Stimulated activated CD8-positive, alpha-beta memory T cell treated with anti-CD3 and anti-CD28 coated beads, Interleukin-15, amount 100 ng/mL, for 48 hours (primary cell): ENCODE measurements at regions not wholly inside any gene's neighbourhood (a gene's known extent, or its start where the extent isn't known, plus 50 kb on each side); places are given as distances from the start of the nearest gene placed in this dataset.
"Not testable (repeated sequence)": the region's sequence is repeated elsewhere in the genome, so short reads cannot be mapped to it uniquely, and the experiment has no call there.

ENCODE experiments used
- DNase-seq, 2 donors: peaks; one replicate each; pipeline ENCODE4 v3.0.0-alpha.2; 2020; ENCODE audit warnings: low read depth in 2 of 2

GRCh38 chr22:25417826-25418225 lies 146.6 kb upstream of the GRK3 start:
- not testable (repeated sequence) for DNase-seq

GRCh38 chr22:25419247-25420113 lies 145.0 kb upstream of the GRK3 start:
- DNase-seq = no peak

GRCh38 chr22:25420114-25420441 lies 144.4 kb upstream of the GRK3 start:
- not testable (repeated sequence) for DNase-seq

- DNase-seq = no peak
Observed at GRCh38 chr22:25420471-25420924, 144.0 kb upstream of the GRK3 start.

GRCh38 chr22:25420925-25421904 lies 143.3 kb upstream of the GRK3 start:
- no peak for DNase-seq

- not testable (repeated sequence) for DNase-seq
Observed at GRCh38 chr22:25426530-25427308, 137.8 kb upstream of the GRK3 start.

- not testable (repeated sequence) for DNase-seq
Observed at GRCh38 chr22:25431637-25432342, 132.7 kb upstream of the GRK3 start.

GRCh38 chr22:25433381-25433970 lies 131.0 kb upstream of the GRK3 start:
- DNase-seq = not testable (repeated sequence)

GRCh38 chr22:25437414-25438160 lies 126.9 kb upstream of the GRK3 start:
- DNase-seq = no peak

GRCh38 chr22:25447067-25447685 lies 117.3 kb upstream of the GRK3 start:
- no peak for DNase-seq

GRCh38 chr22:25447686-25448434 lies 116.6 kb upstream of the GRK3 start:
- peak; percentile 78 to 87 for DNase-seq

- DNase-seq = no peak
Observed at GRCh38 chr22:25448435-25449051, 115.9 kb upstream of the GRK3 start.

- no peak for DNase-seq
Observed at GRCh38 chr22:25449781-25450317, 114.6 kb upstream of the GRK3 start.

- no peak for DNase-seq
Observed at GRCh38 chr22:25451480-25452114, 112.9 kb upstream of the GRK3 start.

GRCh38 chr22:25452116-25452700 lies 112.3 kb upstream of the GRK3 start:
- DNase-seq = no peak

GRCh38 chr22:25453058-25453457 lies 111.4 kb upstream of the GRK3 start:
- DNase-seq = no peak

- peak in 1 of 2 donors; percentile 43 for DNase-seq
Observed at GRCh38 chr22:25453557-25453956, 110.9 kb upstream of the GRK3 start.
